Astrocyte (in vitro differentiated cells and primary cell): ENCODE measurements at regions not wholly inside any gene's neighbourhood (a gene's known extent, or its start where the extent isn't known, plus 50 kb on each side); places are given as distances from the start of the nearest gene placed in this dataset.

Source experiments
- CTCF ChIP-seq: IDR thresholded peaks from 2 replicates; pipeline ENCODE4 v1.5.1; 2011; ENCODE audit warnings: low read depth, mild to moderate bottlenecking, inconsistent platforms, low read length, moderate library complexity; ENCODE audit not compliant: insufficient read depth
- EZH2 ChIP-seq: IDR thresholded peaks from 2 replicates; pipeline ENCODE4 v1.6.1; 2012; ENCODE audit warnings: mild to moderate bottlenecking, low read length, inconsistent platforms; ENCODE audit not compliant: insufficient read depth

- TF ChIP-seq CTCF (no peak), EZH2 (no peak)
These were observed 61.5 kb downstream of the GSPT2 start for GRCh38 chrX:51804741-51805140.
